ENCODE measurements at regions not wholly inside any gene's neighbourhood (a gene's known extent, or its start where the extent isn't known, plus 50 kb on each side); places are given as distances from the start of the nearest gene placed in this dataset.

- no peak for TF ChIP-seq ZNF318 (CRISPR knock-in tag; IDR thresholded peaks at IDR 0.05)
- no peak for TF ChIP-seq RORA (CRISPR knock-in tag; IDR thresholded peaks at IDR 0.05)
- TF ChIP-seq ATF3 (CRISPR knock-in tag; IDR thresholded peaks at IDR 0.05), result no peak
Measured at GRCh38 chr4:176883681-176884418, 91.1 kb upstream of the VEGFC start (continued).

- FAIRE-seq (no peak), DNase-seq (ENCODE audit: low spot score) (no peak), ATAC-seq (no peak)
- CTCF ChIA-PET (ENCODE audit: low intra/inter-chr PET ratio, low total read pairs), result no interaction called here
- H3K4me2 ChIP-seq (ENCODE audit: low read depth, low read length), result no peak overlapping the region
- 7% methylated on average over 2 of the region's 2 CpGs for WGBS (ENCODE audit: low lambda C conversion rate)
- H3K36me3 ChIP-seq (replicated peaks in 1 of 2; ENCODE audit: control insufficient read depth in 1 of 2, insufficient read depth in 2 of 2, low read length in 2 of 2), result no peaks in the 10 kb centered on the region
- intact Hi-C loops (cut with micrococcal nuclease; ENCODE audit: unreplicated experiment), result no loop called here
- H4K20me1 ChIP-seq (ENCODE audit: insufficient read depth, low read length), result no peaks in the 10 kb centered on the region
- BruUV-seq (replicated peaks), result no TSS peak
- no peaks in the 10 kb centered on the region for H3K79me2 ChIP-seq (ENCODE audit: insufficient read depth, low read length)
- POLR2A ChIA-PET, result no interaction called here
- no peaks in the 10 kb centered on the region for H3K27me3 ChIP-seq (ENCODE audit: control insufficient read depth in 1 of 2, insufficient read depth in 2 of 2, low read length in 2 of 2)
- no peaks in the 10 kb centered on the region for H3K4me1 ChIP-seq (ENCODE audit: insufficient read depth, low read length)
- no peak overlapping the region for H3K4me3 ChIP-seq (replicated peaks in 1 of 3; ENCODE audit: insufficient read depth in 1 of 3, low read depth in 2 of 3, low read length in 3 of 3)
- no peak overlapping the region for H3K9ac ChIP-seq (ENCODE audit: insufficient read depth, low read depth, low read length)
- H3K27ac ChIP-seq (ENCODE audit: extremely low read length, insufficient read depth, low read length), result no peak overlapping the region
- in situ Hi-C loops (cut with HindIII; ENCODE audit: extremely low pct_ligation_motif_present, low pct_unique_long_range_greater_than_20kb), result no loop called here
- no peaks in the 10 kb centered on the region for H3K9me3 ChIP-seq (ENCODE audit: low read length)
- H2AFZ ChIP-seq (ENCODE audit: low read length), result no peak overlapping the region
- no peak for TF ChIP-seq ARID5B (CRISPR knock-in tag; IDR thresholded peaks at IDR 0.05)
- no peak for TF ChIP-seq ZNF674 (CRISPR knock-in tag; IDR thresholded peaks at IDR 0.05; ENCODE audit: low read depth)
Measured at GRCh38 chr4:176885224-176885623, 92.5 kb upstream of the VEGFC start.
